Heart right ventricle (tissue), 16 donors: ENCODE measurements at regions not wholly inside any gene's neighbourhood (a gene's known extent, or its start where the extent isn't known, plus 50 kb on each side); places are given as distances from the start of the nearest gene placed in this dataset.

ENCODE experiments used
- ATAC-seq, 8 donors: fragments of 200-7000 bp; cut with Tn5 transposase; one replicate each; pipeline ENCODE4 v1.9.1; 2020; ENCODE audit warnings: mild to moderate bottlenecking in 8 of 8, moderate library complexity in 8 of 8, moderate number of reproducible peaks in 1 of 8
- DNase-seq, 2 donors: peaks; one replicate each; pipeline ENCODE4 v3.0.0-alpha.2; 2020
- H3K27ac ChIP-seq, 10 donors: fragments of 200-600 bp; sonication (generic) in 2 of 10; one replicate each; pipeline versions ENCODE4 v1.5.0 to v1.8.0; 2020 to 2022; ENCODE audit warnings: mild to moderate bottlenecking in 3 of 10
- H3K27me3 ChIP-seq, 7 donors: fragments of 200-600 bp; one replicate each; pipeline ENCODE4 v1.8.0; 2021 to 2022; ENCODE audit warnings: mild to moderate bottlenecking in 2 of 7
- H3K36me3 ChIP-seq, 9 donors: fragments of 200-600 bp; sonication (generic) in 1 of 9; one replicate each; pipeline versions ENCODE4 v1.5.0 to v1.8.0; 2020 to 2022; ENCODE audit warnings: mild to moderate bottlenecking in 2 of 9
- H3K4me1 ChIP-seq, 9 donors: fragments of 200-600 bp; sonication (generic) in 1 of 9; one replicate each; pipeline versions ENCODE4 v1.5.0 to v1.8.0; 2020 to 2022; ENCODE audit warnings: mild to moderate bottlenecking in 4 of 9
- H3K4me3 ChIP-seq, 10 donors: fragments of 200-600 bp; sonication (generic) in 2 of 10; one replicate each; pipeline versions ENCODE4 v1.5.0 to v1.8.0; 2020 to 2022; ENCODE audit warnings: mild to moderate bottlenecking in 7 of 10, moderate library complexity in 2 of 10
- H3K9me3 ChIP-seq, 11 donors: fragments of 200-600 bp in 10 of 11; sonication (generic) in 2 of 11; one replicate each; pipeline versions ENCODE4 v1.5.0 to v1.8.0; 2013 to 2022; ENCODE audit warnings: mild to moderate bottlenecking in 2 of 11, control low read depth in 1 of 11, moderate library complexity in 1 of 11
- CTCF ChIP-seq, 9 donors: fragments of 200-600 bp; sonication (generic) in 2 of 9; IDR thresholded peaks; one replicate each; pipeline versions ENCODE4 v1.5.0 to v1.8.0; 2021 to 2022; ENCODE audit warnings: antibody characterized with exemption in 9 of 9, mild to moderate bottlenecking in 5 of 9, moderate library complexity in 1 of 9
- WGBS, 2 donors: extraction: QIAGEN DNeasy Blood & Tissue Kit; methylation state at CpG; one replicate each; pipeline ENCODE4 v1.1.7; 2013; ENCODE audit warnings: inconsistent platforms in 1 of 2; 5-methylcytosine and 5-hydroxymethylcytosine counted together
- intact Hi-C, 10 donors: fragments of 100-400 bp; cut with DNase I; formaldehyde crosslinking; loops; one replicate each; pipeline versions ENCODE4 v1.11.1 to v1.14.2; 2022
- donor health status: Arrhythmogenic right ventricular cardiomyopathy.
- donor health status: ischemic (EF 13 %, LVEDD 7.1; RV severe dilation, severe dysfunction).
- donor health status: healthy with polysubstance abuse.
- donor health status: DM: no; HTN: yes; CAD: no.
- donor health status: DM: no; HTN: no; CAD: no.
- donor health status: ischemic (EF 25% LVEDD 6.9; RV normal size, moderate dysfunction).
- donor health status: ischemic (EF 25% LVEDD 5.7; RV mildly dilated, moderate dysfunction).
- donor health status: healthy.
- donor health status: DM: yes; HTN: yes; CAD: no.
- donor health status: Ischemic cardiomyopathy.
- donor health status: ischemic (EF 35%, LVEDD 5.7; RV mildly dilated, moderate dysfunction).
- donor health status: nonischemic (EF 11% LVEDD 7.7; RV severe dilation, severe dysfunction).
- donor health status: DM: yes; HTN: yes; CAD: no.
- donor health status: PGD.
- donor health status: ischemic (EF 29% LVEDD 5.4; RV normal size, mild dysfunction).
- donor health status: nonischemic (EF 23%, LVEDD 6.1; RV moderate dilation, normal function).

- 94 to 98% methylated on average over 11 of the region's 11 CpGs for WGBS, 2 donors
- Histone ChIP-seq H3K36me3 (no peaks in the 10 kb centered on the region), H3K9me3 (no peaks in the 10 kb centered on the region), H3K4me3 (no peak overlapping the region), H3K27ac (no peak overlapping the region), H3K4me1 (no peaks in the 10 kb centered on the region), H3K27me3 (peaks cover 0 to 7% (median 0%) of the 10 kb centered on the region in 7 donors)
- TF ChIP-seq CTCF (IDR thresholded peaks at IDR 0.05): no peak
- intact Hi-C loops: no loop called here
- DNase-seq: no peak
- ATAC-seq: no peak
These were observed 326.2 kb downstream of the MYCN start for GRCh38 chr2:16266571-16266970.

- 75 to 80% methylated on average over 4 of the region's 4 CpGs for WGBS, 2 donors
- Histone ChIP-seq H3K9me3 (no peaks in the 10 kb centered on the region), H3K36me3 (no peaks in the 10 kb centered on the region), H3K4me3 (no peak overlapping the region), H3K27ac (no peak overlapping the region), H3K27me3 (peaks cover 0 to 7% (median 0%) of the 10 kb centered on the region in 7 donors), H3K4me1 (no peaks in the 10 kb centered on the region)
- DNase-seq: no peak
- ATAC-seq: no peak
- no peak for TF ChIP-seq CTCF (IDR thresholded peaks at IDR 0.05)
- intact Hi-C loops: no loop called here
These were observed 324.7 kb downstream of the MYCN start for GRCh38 chr2:16264931-16265540.

DNA sequence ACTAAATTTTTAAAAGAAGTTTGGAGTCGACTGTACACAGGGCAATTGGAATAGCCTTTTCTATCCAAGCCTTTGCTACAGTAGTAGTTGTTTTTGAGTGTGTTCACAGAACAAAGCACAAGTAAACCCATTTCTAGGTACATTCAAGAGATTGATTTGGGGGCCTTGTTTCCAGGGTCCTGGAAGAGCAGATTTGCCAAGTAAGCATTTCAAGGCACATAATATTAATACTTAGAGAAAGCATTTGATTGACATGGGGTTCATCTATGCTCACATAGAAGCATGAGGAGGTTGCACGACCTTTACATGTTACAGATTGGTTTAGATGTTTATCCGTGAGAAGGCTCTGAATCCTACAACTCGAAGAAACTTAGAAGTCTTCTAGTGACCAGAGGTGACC, 324.1 kb downstream of the MYCN start:
- intact Hi-C loops: no loop called here
- Histone ChIP-seq H3K4me3 (no peak overlapping the region), H3K27me3 (peaks cover 0 to 7% (median 0%) of the 10 kb centered on the region in 7 donors), H3K36me3 (no peaks in the 10 kb centered on the region), H3K27ac (no peak overlapping the region), H3K9me3 (no peaks in the 10 kb centered on the region), H3K4me1 (no peaks in the 10 kb centered on the region)
- DNase-seq (no peak), ATAC-seq (no peak)
- no peak for TF ChIP-seq CTCF (IDR thresholded peaks at IDR 0.05)
- 84 to 92% methylated on average over 4 of the region's 4 CpGs for WGBS, 2 donors

GRCh38 chr2:16263241-16263890, 323.0 kb downstream of the MYCN start:
- no peak for DNase-seq
- Histone ChIP-seq H3K4me3 (no peak overlapping the region), H3K27ac (no peak overlapping the region), H3K27me3 (peaks cover 0 to 7% (median 0%) of the 10 kb centered on the region in 7 donors), H3K4me1 (no peaks in the 10 kb centered on the region), H3K36me3 (no peaks in the 10 kb centered on the region), H3K9me3 (no peaks in the 10 kb centered on the region)
- ATAC-seq: no peak
- intact Hi-C loops: no loop called here
- TF ChIP-seq CTCF (IDR thresholded peaks at IDR 0.05): no peak
- 92 to 96% methylated on average over 14 of the region's 14 CpGs for WGBS, 2 donors
